ENCODE measurements at regions not wholly inside any gene's neighbourhood (a gene's known extent, or its start where the extent isn't known, plus 50 kb on each side); places are given as distances from the start of the nearest gene placed in this dataset.

- TF ChIP-seq POLR2A (IDR thresholded peaks at IDR 0.05; ENCODE audit: low read depth, low read length) = no peak
- no peak for TF ChIP-seq MAFK (IDR thresholded peaks at IDR 0.05; ENCODE audit: low read depth, low read length)
- no peak for TF ChIP-seq CTCF (conservative IDR thresholded peaks at IDR 0.05; ENCODE audit: low read depth, low read length)
- TF ChIP-seq BHLHE40 (IDR thresholded peaks at IDR 0.05; ENCODE audit: low read depth, low read length) = no peak
- TF ChIP-seq, protein P1, sequence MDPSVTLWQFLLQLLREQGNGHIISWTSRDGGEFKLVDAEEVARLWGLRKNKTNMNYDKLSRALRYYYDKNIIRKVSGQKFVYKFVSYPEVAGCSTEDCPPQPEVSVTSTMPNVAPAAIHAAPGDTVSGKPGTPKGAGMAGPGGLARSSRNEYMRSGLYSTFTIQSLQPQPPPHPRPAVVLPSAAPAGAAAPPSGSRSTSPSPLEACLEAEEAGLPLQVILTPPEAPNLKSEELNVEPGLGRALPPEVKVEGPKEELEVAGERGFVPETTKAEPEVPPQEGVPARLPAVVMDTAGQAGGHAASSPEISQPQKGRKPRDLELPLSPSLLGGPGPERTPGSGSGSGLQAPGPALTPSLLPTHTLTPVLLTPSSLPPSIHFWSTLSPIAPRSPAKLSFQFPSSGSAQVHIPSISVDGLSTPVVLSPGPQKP (IDR thresholded peaks at IDR 0.05; ENCODE audit: borderline replicate concordance, low read depth, low read length) = no peak
- no peak for TF ChIP-seq RAD21 (IDR thresholded peaks at IDR 0.05; ENCODE audit: low read length)
- no peak for TF ChIP-seq USF2 (IDR thresholded peaks at IDR 0.05; ENCODE audit: low read depth, low read length)
- TF ChIP-seq MXI1 (IDR thresholded peaks at IDR 0.05; ENCODE audit: borderline replicate concordance, low read depth, low read length) = no peak
- no peak for TF ChIP-seq RFX5 (IDR thresholded peaks at IDR 0.05; ENCODE audit: low read depth, low read length)
- TF ChIP-seq FOS (IDR thresholded peaks at IDR 0.05; ENCODE audit: low read depth, low read length) = no peak
- no peak for TF ChIP-seq MAZ (IDR thresholded peaks at IDR 0.05; ENCODE audit: borderline replicate concordance, low read depth, low read length)
- no peak for TF ChIP-seq RCOR1 (IDR thresholded peaks at IDR 0.05; ENCODE audit: insufficient replicate concordance, low read length)
- no peak for TF ChIP-seq SMC3 (IDR thresholded peaks at IDR 0.05; ENCODE audit: low read depth, low read length)
- no peak for TF ChIP-seq CEBPB (IDR thresholded peaks at IDR 0.05; ENCODE audit: low read depth, low read length)
Measured at GRCh38 chr15:87747087-87747486, 509.5 kb downstream of the NTRK3 start.
